Omental fat pad (tissue), 3 donors: ENCODE measurements at regions not wholly inside any gene's neighbourhood (a gene's known extent, or its start where the extent isn't known, plus 50 kb on each side); places are given as distances from the start of the nearest gene placed in this dataset.

ENCODE experiments used
- ATAC-seq: fragments of 150-250 bp; one replicate; pipeline ENCODE4 v1.9.1; 2016; ENCODE audit warnings: mild to moderate bottlenecking, moderate library complexity; ENCODE audit not compliant: low FRiP score
- DNase-seq: peaks from one replicate; pipeline ENCODE4 v3.0.0-alpha.2; 2019; ENCODE audit warnings: low spot score
- CTCF ChIP-seq, 3 donors: fragments of 450-650 bp; IDR thresholded peaks; one replicate each; pipeline ENCODE4 v1.5.1; 2016 to 2017; ENCODE audit warnings: antibody characterized with exemption in 3 of 3, mild to moderate bottlenecking in 3 of 3, moderate library complexity in 2 of 3

GRCh38 chr21:32949701-32950100 lies 76.0 kb upstream of the OLIG2 start:
- ATAC-seq (no peak), DNase-seq (no peak)
- TF ChIP-seq CTCF (IDR thresholded peaks at IDR 0.05): no peak

- no peak for DNase-seq
- no peak for TF ChIP-seq CTCF (IDR thresholded peaks at IDR 0.05)
- no peak for ATAC-seq
Measured at GRCh38 chr21:32951041-32951440, 74.7 kb upstream of the OLIG2 start.

GRCh38 chr21:32954353-32954752 lies 71.4 kb upstream of the OLIG2 start:
- TF ChIP-seq CTCF (IDR thresholded peaks at IDR 0.05): no peak
- ATAC-seq (no peak), DNase-seq (no peak)

GRCh38 chr21:32955311-32956060 lies 70.2 kb upstream of the OLIG2 start:
- no peak for ATAC-seq
- DNase-seq: no peak
- no peak for TF ChIP-seq CTCF (IDR thresholded peaks at IDR 0.05)

- no peak for DNase-seq
- ATAC-seq: no peak
- TF ChIP-seq CTCF (IDR thresholded peaks at IDR 0.05): no peak
Measured at GRCh38 chr21:32956061-32956656, 69.6 kb upstream of the OLIG2 start.

DNA sequence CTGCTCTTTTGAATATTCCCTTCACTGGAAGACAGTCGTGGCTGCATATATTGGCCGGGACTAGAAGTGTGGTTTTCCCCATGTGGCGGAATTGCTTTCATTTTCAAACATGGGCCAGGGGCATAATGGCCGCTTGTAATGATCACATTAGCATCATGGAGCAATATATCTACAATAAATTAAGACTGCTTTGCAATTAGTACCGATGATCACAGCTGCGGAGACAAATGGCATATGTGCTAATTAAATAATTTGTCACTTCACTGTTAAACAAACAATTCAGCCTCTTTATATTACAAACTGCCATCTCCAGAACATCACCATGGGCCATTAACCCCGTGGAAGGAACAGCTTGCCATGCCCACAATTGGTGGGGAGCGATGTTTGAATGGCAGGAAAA lies 68.2 kb upstream of the OLIG2 start:
- no peak for ATAC-seq
- TF ChIP-seq CTCF (IDR thresholded peaks at IDR 0.05): no peak
- no peak for DNase-seq
